A673 (cell line): ENCODE measurements at regions not wholly inside any gene's neighbourhood (a gene's known extent, or its start where the extent isn't known, plus 50 kb on each side); places are given as distances from the start of the nearest gene placed in this dataset.
A peak's percentile ranks its signal among the peaks of the same experiment; 100 is the strongest.

Source experiments
- BruUV-seq: library from RNA; stranded (reverse); fragments of 400-500 nt; replicated peaks from 2 replicates; lab custom pipeline; 2021; lab: Mats Ljungman, UMichigan
- CTCF ChIA-PET: fragments of 300-600 bp; sonication (Branson Sonifier 250); formaldehyde crosslinking; loops from one replicate; lab custom pipeline; 2022; ENCODE audit warnings: antibody characterized with exemption; lab: Charles Lee
- POLR2A ChIA-PET: fragments of 300-600 bp; sonication (Branson Sonifier 250); formaldehyde crosslinking; loops from one replicate; lab custom pipeline; 2022; ENCODE audit warnings: antibody characterized with exemption; ENCODE audit not compliant: low non-redundant PET; lab: Charles Lee
- DNase-seq: peaks from one replicate; pipeline ENCODE4 v3.0.0-alpha.2; 2015; ENCODE audit warnings: low spot score
- H3K27ac ChIP-seq: fragments of 200-600 bp; sonication (generic); 2 replicates; pipeline ENCODE4 v1.5.1; 2016; ENCODE audit warnings: mixed run types, low read depth, mild to moderate bottlenecking, mixed read lengths, antibody characterized with exemption, low read length; ENCODE audit not compliant: poor library complexity, severe bottlenecking
- H3K27me3 ChIP-seq: fragments of 200-600 bp; sonication (generic); replicated peaks from 2 replicates; pipeline ENCODE4 v1.6.1; 2017; ENCODE audit warnings: mixed run types, low read depth, mild to moderate bottlenecking, mixed read lengths, antibody characterized with exemption, low read length; ENCODE audit not compliant: insufficient read depth, poor library complexity
- H3K36me3 ChIP-seq: fragments of 200-600 bp; sonication (generic); 2 replicates; pipeline ENCODE4 v1.6.1; 2016; ENCODE audit warnings: mixed run types, mild to moderate bottlenecking, mixed read lengths, antibody characterized with exemption, low read length; ENCODE audit not compliant: insufficient read depth, poor library complexity, severe bottlenecking
- H3K4me1 ChIP-seq: fragments of 200-600 bp; sonication (generic); 2 replicates; pipeline ENCODE4 v1.6.1; 2017; ENCODE audit warnings: mixed run types, mild to moderate bottlenecking, mixed read lengths, antibody characterized with exemption, low read length; ENCODE audit not compliant: insufficient read depth, poor library complexity, severe bottlenecking
- H3K4me3 ChIP-seq: fragments of 200-600 bp; sonication (generic); 2 replicates; pipeline ENCODE4 v1.5.1; 2016; ENCODE audit warnings: low read depth, mixed run types, mild to moderate bottlenecking, mixed read lengths, low read length; ENCODE audit not compliant: poor library complexity, severe bottlenecking
- H3K9me3 ChIP-seq: fragments of 200-600 bp; sonication (generic); 2 replicates; pipeline ENCODE4 v1.6.1; 2016; ENCODE audit warnings: mixed run types, low read depth, mild to moderate bottlenecking, mixed read lengths, antibody characterized with exemption, low read length; ENCODE audit not compliant: poor library complexity, severe bottlenecking
- CTCF ChIP-seq: fragments of 300-800, 200-600 bp; sonication (generic); conservative IDR thresholded peaks from 2 replicates; pipeline ENCODE4 v1.5.1; 2017; ENCODE audit warnings: low read depth, mild to moderate bottlenecking, antibody characterized with exemption, low read length, moderate library complexity, mixed read lengths
- EZH2 ChIP-seq: fragments of 200-600 bp; sonication (generic); IDR thresholded peaks from 2 replicates; pipeline ENCODE4 v1.6.1; 2017; ENCODE audit warnings: borderline replicate concordance, low read depth, mild to moderate bottlenecking, mixed read lengths, antibody characterized with exemption, low read length; ENCODE audit not compliant: poor library complexity, severe bottlenecking
- intact Hi-C: fragments of 100-400 bp; cut with micrococcal nuclease; formaldehyde crosslinking; loops from one replicate; pipeline ENCODE4 v1.10.0; 2022; ENCODE audit not compliant: unreplicated experiment

GRCh38 chr12:24306001-24306400 is 356.5 kb upstream of the SOX5 start:
- CTCF ChIA-PET: no interaction called here
- Histone ChIP-seq H3K36me3 (no peaks in the 10 kb centered on the region), H3K4me1 (peaks cover 46% of the 10 kb centered on the region), H3K4me3 (no peak overlapping the region), H3K27me3 (no peaks in the 10 kb centered on the region), H3K27ac (peak overlapping the region; percentile 97), H3K9me3 (no peaks in the 10 kb centered on the region)
- BruUV-seq: no TSS peak
- intact Hi-C loops: loop anchor here (5.0 to 10.0 kb wide), 6 partner anchors 256 to 1101 kb away; no protein-coding TSS in a partner anchor
- POLR2A ChIA-PET: no interaction called here
- TF ChIP-seq EZH2 (no peak), CTCF (no peak)
- DNase-seq: no peak

- DNase-seq: no peak
- TF ChIP-seq EZH2 (no peak), CTCF (no peak)
- intact Hi-C loops: loop anchor here (10.0 kb wide), 2 partner anchors 289 to 1099 kb away; no protein-coding TSS in a partner anchor
- no TSS peak for BruUV-seq
- peak overlapping the region; percentile 97 for H3K27ac ChIP-seq
- POLR2A ChIA-PET: interaction anchor here (0.6 kb wide), 1 partner anchor 368 kb away, joined by 3 read pairs; no protein-coding TSS in a partner anchor
- H3K4me1 ChIP-seq: peaks cover 51% of the 10 kb centered on the region
- no peak overlapping the region for H3K4me3 ChIP-seq
- CTCF ChIA-PET: no interaction called here
- no peaks in the 10 kb centered on the region for H3K27me3 ChIP-seq
- H3K36me3 ChIP-seq: no peaks in the 10 kb centered on the region
- no peaks in the 10 kb centered on the region for H3K9me3 ChIP-seq
Observed at GRCh38 chr12:24304285-24304684, 354.8 kb upstream of the SOX5 start.

- Histone ChIP-seq H3K27me3 (no peaks in the 10 kb centered on the region), H3K4me3 (no peak overlapping the region), H3K36me3 (no peaks in the 10 kb centered on the region), H3K9me3 (no peaks in the 10 kb centered on the region), H3K27ac (no peak overlapping the region), H3K4me1 (peaks cover 42% of the 10 kb centered on the region)
- ChIA-PET POLR2A (no interaction called here), CTCF (no interaction called here)
- DNase-seq: no peak
- TF ChIP-seq EZH2: no peak
- no peak for TF ChIP-seq CTCF
- BruUV-seq: no TSS peak
- intact Hi-C loops: loop anchor here (10.0 kb wide), 2 partner anchors 288 to 1098 kb away; no protein-coding TSS in a partner anchor
Observed at GRCh38 chr12:24302708-24303107, 353.2 kb upstream of the SOX5 start.
